HG03066 (cell line): ENCODE measurements at regions not wholly inside any gene's neighbourhood (a gene's known extent, or its start where the extent isn't known, plus 50 kb on each side); places are given as distances from the start of the nearest gene placed in this dataset.

ENCODE experiments used
- ATAC-seq: cut with Tn5 transposase; IDR thresholded peaks from one replicate; pipeline ENCODE4 v1.9.1; 2021; ENCODE audit warnings: low read depth; ENCODE audit not compliant: unreplicated experiment

GRCh38 chr5:92908952-92909601 is 671.9 kb downstream of the NR2F1-AS1 start:
- no peak for ATAC-seq

- peak; percentile 72 for ATAC-seq
Measured at GRCh38 chr5:92907938-92908606, 672.9 kb downstream of the NR2F1-AS1 start.

- no peak for ATAC-seq
Measured at GRCh38 chr5:92906798-92907376, 674.1 kb downstream of the NR2F1-AS1 start.

GRCh38 chr5:92904021-92904420 is 677.0 kb downstream of the NR2F1-AS1 start:
- ATAC-seq = no peak

GRCh38 chr5:92899611-92900010 is 681.4 kb downstream of the NR2F1-AS1 start:
- ATAC-seq = no peak

GRCh38 chr5:92896722-92897121 is 684.3 kb downstream of the NR2F1-AS1 start:
- ATAC-seq = no peak

GRCh38 chr5:92890841-92891244 is 690.2 kb downstream of the NR2F1-AS1 start:
- no peak for ATAC-seq

GRCh38 chr5:92889140-92889539 is 691.9 kb downstream of the NR2F1-AS1 start:
- ATAC-seq = no peak

GRCh38 chr5:92887254-92887653 is 693.8 kb downstream of the NR2F1-AS1 start:
- no peak for ATAC-seq

GRCh38 chr5:92886751-92887150 is 694.3 kb downstream of the NR2F1-AS1 start:
- ATAC-seq = no peak

- ATAC-seq = no peak
Measured at GRCh38 chr5:92885950-92886349, 695.1 kb downstream of the NR2F1-AS1 start.

- no peak for ATAC-seq
Measured at GRCh38 chr5:92884469-92884868, 696.5 kb downstream of the NR2F1-AS1 start.

- ATAC-seq = no peak
Measured at GRCh38 chr5:92879806-92880543, 701.0 kb downstream of the NR2F1-AS1 start.

GRCh38 chr5:92874790-92875189 is 706.2 kb downstream of the NR2F1-AS1 start:
- ATAC-seq = no peak

- ATAC-seq = no peak
Measured at GRCh38 chr5:92868442-92868841, 712.6 kb downstream of the NR2F1-AS1 start.

- no peak for ATAC-seq
Measured at GRCh38 chr5:92864591-92864990, 716.4 kb downstream of the NR2F1-AS1 start.

- ATAC-seq = no peak
Measured at GRCh38 chr5:92863666-92864065, 717.4 kb downstream of the NR2F1-AS1 start.

GRCh38 chr5:92861531-92862285 is 719.3 kb downstream of the NR2F1-AS1 start:
- no peak for ATAC-seq

GRCh38 chr5:92860061-92860460 is 721.0 kb downstream of the NR2F1-AS1 start:
- no peak for ATAC-seq

GRCh38 chr5:92852219-92852618 is 728.8 kb downstream of the NR2F1-AS1 start:
- no peak for ATAC-seq

- ATAC-seq = no peak
Measured at GRCh38 chr5:92850886-92851285, 730.1 kb downstream of the NR2F1-AS1 start.
